ENCODE measurements at regions not wholly inside any gene's neighbourhood (a gene's known extent, or its start where the extent isn't known, plus 50 kb on each side); places are given as distances from the start of the nearest gene placed in this dataset.

GRCh38 chr2:78070693-78071092, 548.5 kb upstream of the LRRTM4 start:
- Mint-ChIP-seq H3K27me3 (no peaks in the 10 kb centered on the region), H3K27ac (no peak overlapping the region), H3K4me1 (ENCODE audit: low read depth) (no peaks in the 10 kb centered on the region), H3K9me3 (peaks cover 16% of the 10 kb centered on the region), H3K36me3 (no peaks in the 10 kb centered on the region), H3K4me3 (no peak overlapping the region)
- no peak for DNase-seq
- ChIA-PET CTCF (no interaction called here), POLR2A (no interaction called here)
- intact Hi-C loops (cut with micrococcal nuclease): no loop called here

- Mint-ChIP-seq H3K4me1 (ENCODE audit: low read depth) (no peaks in the 10 kb centered on the region), H3K27me3 (no peaks in the 10 kb centered on the region), H3K27ac (no peak overlapping the region), H3K9me3 (peaks cover 34% of the 10 kb centered on the region), H3K36me3 (no peaks in the 10 kb centered on the region), H3K4me3 (no peak overlapping the region)
- intact Hi-C loops (cut with micrococcal nuclease): no loop called here
- DNase-seq: no peak
- ChIA-PET CTCF (no interaction called here), POLR2A (no interaction called here)
Measured at GRCh38 chr2:78077633-78078032, 555.5 kb upstream of the LRRTM4 start.

- no peaks in the 10 kb centered on the region for H3K27me3 Mint-ChIP-seq
- H3K4me3 Mint-ChIP-seq: no peak overlapping the region
- DNase-seq: no peak
- no peak overlapping the region for H3K27ac Mint-ChIP-seq
- ChIA-PET CTCF (no interaction called here), POLR2A (no interaction called here)
- intact Hi-C loops (cut with micrococcal nuclease): no loop called here
- H3K36me3 Mint-ChIP-seq: no peaks in the 10 kb centered on the region
- no peaks in the 10 kb centered on the region for H3K4me1 Mint-ChIP-seq (ENCODE audit: low read depth)
- peaks cover 38% of the 10 kb centered on the region for H3K9me3 Mint-ChIP-seq
Measured at GRCh38 chr2:78082555-78082954, 560.4 kb upstream of the LRRTM4 start.

GRCh38 chr2:78093436-78093835, 571.3 kb upstream of the LRRTM4 start:
- intact Hi-C loops (cut with micrococcal nuclease): no loop called here
- H3K36me3 Mint-ChIP-seq: no peaks in the 10 kb centered on the region
- no peak overlapping the region for H3K27ac Mint-ChIP-seq
- no peaks in the 10 kb centered on the region for H3K27me3 Mint-ChIP-seq
- H3K9me3 Mint-ChIP-seq: peaks cover 14% of the 10 kb centered on the region
- H3K4me1 Mint-ChIP-seq (ENCODE audit: low read depth): no peaks in the 10 kb centered on the region
- POLR2A ChIA-PET: no interaction called here
- no peak overlapping the region for H3K4me3 Mint-ChIP-seq
- no peak for DNase-seq
- CTCF ChIA-PET: no interaction called here

GRCh38 chr2:78109272-78109671, 587.1 kb upstream of the LRRTM4 start:
- Mint-ChIP-seq H3K4me1 (ENCODE audit: low read depth) (no peaks in the 10 kb centered on the region), H3K36me3 (no peaks in the 10 kb centered on the region), H3K9me3 (peaks cover 41% of the 10 kb centered on the region), H3K4me3 (no peak overlapping the region), H3K27me3 (no peaks in the 10 kb centered on the region), H3K27ac (no peak overlapping the region)
- no peak for DNase-seq
- CTCF ChIA-PET: no interaction called here
- POLR2A ChIA-PET: no interaction called here
- intact Hi-C loops (cut with micrococcal nuclease): no loop called here

GRCh38 chr2:78115291-78115690, 593.1 kb upstream of the LRRTM4 start:
- Mint-ChIP-seq H3K4me3 (no peak overlapping the region), H3K9me3 (peaks cover 23% of the 10 kb centered on the region), H3K36me3 (no peaks in the 10 kb centered on the region), H3K27ac (no peak overlapping the region), H3K4me1 (ENCODE audit: low read depth) (no peaks in the 10 kb centered on the region), H3K27me3 (no peaks in the 10 kb centered on the region)
- DNase-seq: no peak
- CTCF ChIA-PET: no interaction called here
- POLR2A ChIA-PET: no interaction called here
- intact Hi-C loops (cut with micrococcal nuclease): no loop called here

- intact Hi-C loops (cut with micrococcal nuclease): no loop called here
- H3K9me3 Mint-ChIP-seq: peaks cover 16% of the 10 kb centered on the region
- no peak overlapping the region for H3K4me3 Mint-ChIP-seq
- no peak overlapping the region for H3K27ac Mint-ChIP-seq
- CTCF ChIA-PET: no interaction called here
- DNase-seq: no peak
- no peaks in the 10 kb centered on the region for H3K36me3 Mint-ChIP-seq
- POLR2A ChIA-PET: no interaction called here
- H3K27me3 Mint-ChIP-seq: no peaks in the 10 kb centered on the region
- no peaks in the 10 kb centered on the region for H3K4me1 Mint-ChIP-seq (ENCODE audit: low read depth)
Measured at GRCh38 chr2:78118037-78118436, 595.9 kb upstream of the LRRTM4 start.

- Mint-ChIP-seq H3K27ac (no peak overlapping the region), H3K4me3 (no peak overlapping the region), H3K9me3 (peaks cover 17% of the 10 kb centered on the region), H3K4me1 (ENCODE audit: low read depth) (no peaks in the 10 kb centered on the region), H3K27me3 (no peaks in the 10 kb centered on the region), H3K36me3 (no peaks in the 10 kb centered on the region)
- CTCF ChIA-PET: no interaction called here
- intact Hi-C loops (cut with micrococcal nuclease): no loop called here
- no peak for DNase-seq
- POLR2A ChIA-PET: no interaction called here
Measured at GRCh38 chr2:78120275-78120674, 598.1 kb upstream of the LRRTM4 start.

GRCh38 chr2:78125042-78125441, 602.9 kb upstream of the LRRTM4 start:
- POLR2A ChIA-PET: no interaction called here
- no peaks in the 10 kb centered on the region for H3K27me3 Mint-ChIP-seq
- peaks cover 13% of the 10 kb centered on the region for H3K9me3 Mint-ChIP-seq
- CTCF ChIA-PET: no interaction called here
- H3K4me1 Mint-ChIP-seq (ENCODE audit: low read depth): no peaks in the 10 kb centered on the region
- intact Hi-C loops (cut with micrococcal nuclease): no loop called here
- no peak overlapping the region for H3K27ac Mint-ChIP-seq
- H3K4me3 Mint-ChIP-seq: no peak overlapping the region
- H3K36me3 Mint-ChIP-seq: no peaks in the 10 kb centered on the region
- no peak for DNase-seq

- ChIA-PET CTCF (no interaction called here), POLR2A (no interaction called here)
- intact Hi-C loops (cut with micrococcal nuclease): no loop called here
- Mint-ChIP-seq H3K4me1 (ENCODE audit: low read depth) (no peaks in the 10 kb centered on the region), H3K36me3 (no peaks in the 10 kb centered on the region), H3K27me3 (no peaks in the 10 kb centered on the region), H3K4me3 (no peak overlapping the region), H3K9me3 (peaks cover 9% of the 10 kb centered on the region), H3K27ac (no peak overlapping the region)
- DNase-seq: no peak
Measured at GRCh38 chr2:78127424-78127823, 605.2 kb upstream of the LRRTM4 start.

GRCh38 chr2:78132391-78133370, 610.5 kb upstream of the LRRTM4 start:
- Mint-ChIP-seq H3K27me3 (no peaks in the 10 kb centered on the region), H3K27ac (no peak overlapping the region), H3K36me3 (no peaks in the 10 kb centered on the region), H3K4me3 (no peak overlapping the region), H3K9me3 (peaks cover 18% of the 10 kb centered on the region), H3K4me1 (ENCODE audit: low read depth) (no peaks in the 10 kb centered on the region)
- POLR2A ChIA-PET: no interaction called here
- CTCF ChIA-PET: no interaction called here
- no peak for DNase-seq
- intact Hi-C loops (cut with micrococcal nuclease): no loop called here

GRCh38 chr2:78145395-78145996, 623.3 kb upstream of the LRRTM4 start:
- POLR2A ChIA-PET: no interaction called here
- Mint-ChIP-seq H3K27ac (no peak overlapping the region), H3K4me1 (ENCODE audit: low read depth) (no peaks in the 10 kb centered on the region), H3K9me3 (peaks cover 3% of the 10 kb centered on the region), H3K27me3 (no peaks in the 10 kb centered on the region), H3K36me3 (no peaks in the 10 kb centered on the region), H3K4me3 (no peak overlapping the region)
- CTCF ChIA-PET: no interaction called here
- no peak for DNase-seq
- intact Hi-C loops (cut with micrococcal nuclease): no loop called here

Data from activated CD4-positive, alpha-beta memory T cell treated with anti-CD3 and anti-CD28 coated beads for 36 hours (primary cell).